ENCODE measurements at regions not wholly inside any gene's neighbourhood (a gene's known extent, or its start where the extent isn't known, plus 50 kb on each side); places are given as distances from the start of the nearest gene placed in this dataset.
"Not testable (repeated sequence)": the region's sequence is repeated elsewhere in the genome, so short reads cannot be mapped to it uniquely, and the experiment has no call there.

GRCh38 chr3:177783338-177783737 lies 586.1 kb upstream of the TBL1XR1 start:
- no peak for DNase-seq (ENCODE audit: low spot score)

GRCh38 chr3:177783767-177784166 lies 586.5 kb upstream of the TBL1XR1 start:
- DNase-seq (ENCODE audit: low spot score) = no peak

GRCh38 chr3:177787279-177788041 lies 590.2 kb upstream of the TBL1XR1 start:
- DNase-seq (ENCODE audit: low spot score) = no peak

GRCh38 chr3:177789500-177789899 lies 592.2 kb upstream of the TBL1XR1 start:
- DNase-seq (ENCODE audit: low spot score) = no peak

- DNase-seq (ENCODE audit: low spot score) = no peak
Observed at GRCh38 chr3:177792311-177793030, 595.2 kb upstream of the TBL1XR1 start.

GRCh38 chr3:177793451-177793850 lies 596.2 kb upstream of the TBL1XR1 start:
- DNase-seq (ENCODE audit: low spot score) = no peak

- DNase-seq (ENCODE audit: low spot score) = no peak
Observed at GRCh38 chr3:177795216-177795615, 597.9 kb upstream of the TBL1XR1 start.

- no peak for DNase-seq (ENCODE audit: low spot score)
Observed at GRCh38 chr3:177795859-177796258, 598.6 kb upstream of the TBL1XR1 start.

- not testable (repeated sequence) for DNase-seq (ENCODE audit: low spot score)
Observed at GRCh38 chr3:177800147-177800546, 602.9 kb upstream of the TBL1XR1 start.

- DNase-seq (ENCODE audit: low spot score) = no peak
Observed at GRCh38 chr3:177800561-177800960, 603.3 kb upstream of the TBL1XR1 start.

GRCh38 chr3:177802151-177802900 lies 605.0 kb upstream of the TBL1XR1 start:
- no peak for DNase-seq (ENCODE audit: low spot score)

GRCh38 chr3:177803500-177803899 lies 606.2 kb upstream of the TBL1XR1 start:
- no peak for DNase-seq (ENCODE audit: low spot score)

GRCh38 chr3:177804032-177804431 lies 606.8 kb upstream of the TBL1XR1 start:
- no peak for DNase-seq (ENCODE audit: low spot score)

GRCh38 chr3:177804646-177805045 lies 607.4 kb upstream of the TBL1XR1 start:
- no peak for DNase-seq (ENCODE audit: low spot score)

- DNase-seq (ENCODE audit: low spot score) = no peak
Observed at GRCh38 chr3:177807150-177807875, 610.0 kb upstream of the TBL1XR1 start.

GRCh38 chr3:177808928-177809478 lies 611.7 kb upstream of the TBL1XR1 start:
- DNase-seq (ENCODE audit: low spot score) = not testable (repeated sequence)

- DNase-seq (ENCODE audit: low spot score) = peak; percentile 65
Observed at GRCh38 chr3:177810162-177810623, 612.9 kb upstream of the TBL1XR1 start.

GRCh38 chr3:177811112-177811511 lies 613.8 kb upstream of the TBL1XR1 start:
- peak; percentile 39 for DNase-seq (ENCODE audit: low spot score)

GRCh38 chr3:177811835-177812234 lies 614.6 kb upstream of the TBL1XR1 start:
- peak; percentile 23 for DNase-seq (ENCODE audit: low spot score)

- no peak for DNase-seq (ENCODE audit: low spot score)
Observed at GRCh38 chr3:177812492-177812891, 615.2 kb upstream of the TBL1XR1 start.

GRCh38 chr3:177813322-177813721 lies 616.0 kb upstream of the TBL1XR1 start:
- peak; percentile 89 for DNase-seq (ENCODE audit: low spot score)
